ENCODE measurements at regions not wholly inside any gene's neighbourhood (a gene's known extent, or its start where the extent isn't known, plus 50 kb on each side); places are given as distances from the start of the nearest gene placed in this dataset.

GRCh38 chr7:21278944-21279343 lies 148.9 kb upstream of the SP4 start:
- TF ChIP-seq, protein P1, sequence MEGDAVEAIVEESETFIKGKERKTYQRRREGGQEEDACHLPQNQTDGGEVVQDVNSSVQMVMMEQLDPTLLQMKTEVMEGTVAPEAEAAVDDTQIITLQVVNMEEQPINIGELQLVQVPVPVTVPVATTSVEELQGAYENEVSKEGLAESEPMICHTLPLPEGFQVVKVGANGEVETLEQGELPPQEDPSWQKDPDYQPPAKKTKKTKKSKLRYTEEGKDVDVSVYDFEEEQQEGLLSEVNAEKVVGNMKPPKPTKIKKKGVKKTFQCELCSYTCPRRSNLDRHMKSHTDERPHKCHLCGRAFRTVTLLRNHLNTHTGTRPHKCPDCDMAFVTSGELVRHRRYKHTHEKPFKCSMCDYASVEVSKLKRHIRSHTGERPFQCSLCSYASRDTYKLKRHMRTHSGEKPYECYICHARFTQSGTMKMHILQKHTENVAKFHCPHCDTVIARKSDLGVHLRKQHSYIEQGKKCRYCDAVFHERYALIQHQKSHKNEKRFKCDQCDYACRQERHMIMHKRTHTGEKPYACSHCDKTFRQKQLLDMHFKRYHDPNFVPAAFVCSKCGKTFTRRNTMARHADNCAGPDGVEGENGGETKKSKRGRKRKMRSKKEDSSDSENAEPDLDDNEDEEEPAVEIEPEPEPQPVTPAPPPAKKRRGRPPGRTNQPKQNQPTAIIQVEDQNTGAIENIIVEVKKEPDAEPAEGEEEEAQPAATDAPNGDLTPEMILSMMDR (IDR thresholded peaks at IDR 0.05) = no peak
- no peak for TF ChIP-seq POLR2A (IDR thresholded peaks at IDR 0.05)

Data from lower leg skin (tissue), 3 donors.